ENCODE measurements at regions not wholly inside any gene's neighbourhood (a gene's known extent, or its start where the extent isn't known, plus 50 kb on each side); places are given as distances from the start of the nearest gene placed in this dataset.

- no peak for DNase-seq (ENCODE audit: low spot score)
- Histone ChIP-seq H3K27ac (ENCODE audit: low read depth) (no peak overlapping the region), H3K4me2 (no peak overlapping the region), H3F3A (replicated peaks; ENCODE audit: low read depth) (no peaks in the 10 kb centered on the region), H3K27me3 (ENCODE audit: insufficient read depth) (no peaks in the 10 kb centered on the region), H3K36me3 (ENCODE audit: insufficient read depth) (no peaks in the 10 kb centered on the region), H2AFZ (no peak overlapping the region), H3K79me2 (replicated peaks; ENCODE audit: insufficient read depth) (no peaks in the 10 kb centered on the region), H4K20me1 (replicated peaks; ENCODE audit: insufficient read depth) (no peaks in the 10 kb centered on the region), H3K4me1 (ENCODE audit: insufficient read depth) (no peaks in the 10 kb centered on the region), H3K4me3 (no peak overlapping the region), H3K9me2 (ENCODE audit: insufficient read depth) (peaks cover 3% of the 10 kb centered on the region; the same call in 1 of the 2 replicates)
- no peak for TF ChIP-seq EZH2 (IDR thresholded peaks at IDR 0.05; ENCODE audit: low read depth, unreplicated experiment)
- H3K27ac Mint-ChIP-seq, result no peak overlapping the region
- no peaks in the 10 kb centered on the region for H3K4me1 Mint-ChIP-seq
- H3K27me3 Mint-ChIP-seq (ENCODE audit: insufficient read depth, low read depth, poor library complexity), result no peaks in the 10 kb centered on the region
- no peaks in the 10 kb centered on the region for H3K36me3 Mint-ChIP-seq (ENCODE audit: low read depth)
- H3K4me3 Mint-ChIP-seq, result no peak overlapping the region
- no peaks in the 10 kb centered on the region for H3K9me3 Mint-ChIP-seq
- no peak for ATAC-seq
These were observed 225.2 kb downstream of the CHD9NB start for GRCh38 chr16:52827456-52827855.

- H3K4me1 ChIP-seq (ENCODE audit: insufficient read depth), result no peaks in the 10 kb centered on the region
- H3K4me3 ChIP-seq, result no peak overlapping the region
- TF ChIP-seq NANOG (IDR thresholded peaks at IDR 0.05; ENCODE audit: borderline replicate concordance) (no peak), REST (IDR thresholded peaks at IDR 0.05; ENCODE audit: unreplicated experiment) (no peak), POLR2AphosphoS5 (IDR thresholded peaks at IDR 0.05; ENCODE audit: low read depth) (no peak), CTCF (conservative IDR thresholded peaks at IDR 0.05; ENCODE audit: low read depth in 2 of 2) (no peak), STAT1 (IDR thresholded peaks at IDR 0.05; ENCODE audit: unreplicated experiment) (no peak), EZH2phosphoT487 (IDR thresholded peaks at IDR 0.05; ENCODE audit: unreplicated experiment) (no peak), ETS1 (IDR thresholded peaks at IDR 0.05) (no peak), ZNF331 (CRISPR knock-in tag; IDR thresholded peaks at IDR 0.05; ENCODE audit: low read depth) (no peak), CREB1 (CRISPR knock-in tag; IDR thresholded peaks at IDR 0.05; ENCODE audit: low read depth) (no peak), JUNB (IDR thresholded peaks at IDR 0.05; ENCODE audit: unreplicated experiment) (no peak), ZNF114 (CRISPR knock-in tag; IDR thresholded peaks at IDR 0.05) (no peak), EZH2 (IDR thresholded peaks at IDR 0.05; ENCODE audit: low read depth, unreplicated experiment) (no peak)
- ATAC-seq (no peak), DNase-seq (ENCODE audit: low spot score) (no peak)
- H3K79me2 ChIP-seq (replicated peaks; ENCODE audit: insufficient read depth), result no peaks in the 10 kb centered on the region
- H2AFZ ChIP-seq, result no peak overlapping the region
- H3K27ac Mint-ChIP-seq, result no peak overlapping the region
- H3K36me3 Mint-ChIP-seq (ENCODE audit: low read depth), result no peaks in the 10 kb centered on the region
- no peaks in the 10 kb centered on the region for H4K20me1 ChIP-seq (replicated peaks; ENCODE audit: insufficient read depth)
- no peak overlapping the region for H3K4me2 ChIP-seq
- no peaks in the 10 kb centered on the region for H3K27me3 Mint-ChIP-seq (ENCODE audit: insufficient read depth, low read depth, poor library complexity)
- H3K27me3 ChIP-seq (ENCODE audit: insufficient read depth), result no peaks in the 10 kb centered on the region
- H3K4me3 Mint-ChIP-seq, result no peak overlapping the region
- H3K9me3 Mint-ChIP-seq, result no peaks in the 10 kb centered on the region
- H3F3A ChIP-seq (replicated peaks; ENCODE audit: low read depth), result no peaks in the 10 kb centered on the region
- H3K4me1 Mint-ChIP-seq, result no peaks in the 10 kb centered on the region
- no peaks in the 10 kb centered on the region for H3K36me3 ChIP-seq (ENCODE audit: insufficient read depth)
- H3K9me2 ChIP-seq (ENCODE audit: insufficient read depth), result no peaks in the 10 kb centered on the region
- H3K27ac ChIP-seq (ENCODE audit: low read depth), result no peak overlapping the region
These were observed 226.8 kb downstream of the CHD9NB start for GRCh38 chr16:52825892-52826291.

Data from GM23338 (cell line).